Fibroblast of pulmonary artery (primary cell): ENCODE measurements at regions not wholly inside any gene's neighbourhood (a gene's known extent, or its start where the extent isn't known, plus 50 kb on each side); places are given as distances from the start of the nearest gene placed in this dataset.

Source experiments
- DNase-seq: peaks from one replicate; pipeline ENCODE4 v3.0.0-alpha.2; 2010; ENCODE audit warnings: low read depth
- H3K4me3 ChIP-seq: replicated peaks from 2 replicates; pipeline ENCODE4 v1.5.1; 2011; ENCODE audit warnings: low read depth, mild to moderate bottlenecking, control low read depth, low read length, moderate library complexity
- TF ChIP-seq, protein P1 (sequence below): IDR thresholded peaks from 2 replicates; pipeline ENCODE4 v1.5.1; 2011; ENCODE audit warnings: mild to moderate bottlenecking, control low read depth, low read length, inconsistent platforms; ENCODE audit errors: missing control alignments

DNA sequence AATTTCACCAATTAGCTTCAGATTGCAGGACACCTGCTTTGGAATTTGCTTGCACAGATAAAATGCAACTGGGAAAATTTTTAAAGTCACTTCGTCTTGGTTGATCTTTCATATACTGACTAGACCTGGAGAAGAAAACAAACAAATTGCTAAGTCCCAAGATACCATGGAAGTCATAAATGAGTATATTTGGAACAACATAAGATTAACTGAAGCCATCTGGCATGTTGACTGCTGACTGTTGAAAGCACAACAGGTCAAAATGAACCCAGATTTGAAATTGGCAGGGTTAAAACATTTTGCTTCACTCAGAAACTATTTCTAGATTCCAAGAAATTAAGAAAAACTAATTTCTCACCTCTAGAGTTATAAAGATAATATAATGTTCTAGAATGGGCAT, 470.7 kb downstream of the LPIN1 start:
- H3K4me3 ChIP-seq, result no peak overlapping the region
- no peak for DNase-seq
- TF ChIP-seq, protein P1, sequence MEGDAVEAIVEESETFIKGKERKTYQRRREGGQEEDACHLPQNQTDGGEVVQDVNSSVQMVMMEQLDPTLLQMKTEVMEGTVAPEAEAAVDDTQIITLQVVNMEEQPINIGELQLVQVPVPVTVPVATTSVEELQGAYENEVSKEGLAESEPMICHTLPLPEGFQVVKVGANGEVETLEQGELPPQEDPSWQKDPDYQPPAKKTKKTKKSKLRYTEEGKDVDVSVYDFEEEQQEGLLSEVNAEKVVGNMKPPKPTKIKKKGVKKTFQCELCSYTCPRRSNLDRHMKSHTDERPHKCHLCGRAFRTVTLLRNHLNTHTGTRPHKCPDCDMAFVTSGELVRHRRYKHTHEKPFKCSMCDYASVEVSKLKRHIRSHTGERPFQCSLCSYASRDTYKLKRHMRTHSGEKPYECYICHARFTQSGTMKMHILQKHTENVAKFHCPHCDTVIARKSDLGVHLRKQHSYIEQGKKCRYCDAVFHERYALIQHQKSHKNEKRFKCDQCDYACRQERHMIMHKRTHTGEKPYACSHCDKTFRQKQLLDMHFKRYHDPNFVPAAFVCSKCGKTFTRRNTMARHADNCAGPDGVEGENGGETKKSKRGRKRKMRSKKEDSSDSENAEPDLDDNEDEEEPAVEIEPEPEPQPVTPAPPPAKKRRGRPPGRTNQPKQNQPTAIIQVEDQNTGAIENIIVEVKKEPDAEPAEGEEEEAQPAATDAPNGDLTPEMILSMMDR, result no peak

DNA sequence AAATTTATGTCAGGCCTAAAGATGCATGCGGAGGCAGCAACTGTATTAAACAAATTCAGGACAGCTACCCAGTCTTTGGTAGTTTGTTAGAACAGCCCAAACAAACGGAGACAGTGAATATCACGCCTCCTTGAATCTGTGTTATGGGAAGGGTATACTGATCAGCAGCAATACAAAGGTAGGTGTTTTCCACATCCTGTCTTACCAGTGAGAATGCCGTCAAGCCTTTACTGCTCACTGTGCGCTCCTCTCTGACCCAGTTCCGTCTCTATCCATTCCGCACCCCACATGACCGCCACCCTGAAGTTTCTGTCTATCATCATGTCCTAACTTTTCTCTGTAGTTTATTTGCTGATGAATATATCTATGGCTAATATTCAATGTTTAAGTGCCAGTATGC, 473.3 kb downstream of the LPIN1 start:
- DNase-seq, result no peak
- TF ChIP-seq, protein P1, result no peak
- no peak overlapping the region for H3K4me3 ChIP-seq

DNA sequence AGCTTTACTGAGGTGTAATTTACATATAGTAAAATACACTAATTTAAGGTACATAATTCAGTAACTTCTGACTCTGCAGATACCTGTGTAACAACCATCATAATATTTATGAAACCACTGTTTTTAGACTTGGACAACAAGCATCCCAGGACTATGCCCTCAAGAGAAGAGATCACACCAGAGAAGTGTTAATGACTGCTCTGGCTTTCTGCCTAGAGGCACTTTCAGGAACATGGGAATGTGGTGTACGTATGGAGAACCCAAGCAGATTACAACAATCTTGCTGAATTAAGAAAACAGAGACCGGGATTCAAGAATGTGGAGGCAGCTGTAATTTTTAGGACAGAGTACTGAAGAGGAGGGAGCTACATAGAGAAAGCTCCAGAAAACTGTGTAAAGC, 475.2 kb downstream of the LPIN1 start:
- TF ChIP-seq, protein P1, result no peak
- DNase-seq, result no peak
- no peak overlapping the region for H3K4me3 ChIP-seq

DNA sequence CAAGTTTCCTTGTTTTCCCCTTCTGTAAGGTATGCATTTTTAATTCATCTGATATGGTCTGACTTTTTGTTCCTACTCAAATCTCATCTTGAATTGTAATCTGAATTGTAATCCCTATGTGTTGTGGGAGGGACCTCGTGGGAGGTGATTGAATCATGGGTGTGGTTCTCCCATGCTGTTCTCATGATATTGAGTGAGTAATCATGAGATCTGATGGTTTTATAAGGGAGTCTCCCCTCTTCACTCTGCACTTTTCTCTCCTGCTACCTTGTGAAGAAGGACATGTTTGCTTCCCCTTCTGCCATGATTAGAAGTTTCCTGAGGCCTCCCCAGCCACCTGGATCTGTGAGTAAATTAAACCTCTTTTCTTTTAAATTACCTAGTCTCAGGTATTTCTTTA, 476.1 kb downstream of the LPIN1 start:
- DNase-seq, result no peak
- H3K4me3 ChIP-seq, result no peak overlapping the region
- TF ChIP-seq, protein P1, result no peak

DNA sequence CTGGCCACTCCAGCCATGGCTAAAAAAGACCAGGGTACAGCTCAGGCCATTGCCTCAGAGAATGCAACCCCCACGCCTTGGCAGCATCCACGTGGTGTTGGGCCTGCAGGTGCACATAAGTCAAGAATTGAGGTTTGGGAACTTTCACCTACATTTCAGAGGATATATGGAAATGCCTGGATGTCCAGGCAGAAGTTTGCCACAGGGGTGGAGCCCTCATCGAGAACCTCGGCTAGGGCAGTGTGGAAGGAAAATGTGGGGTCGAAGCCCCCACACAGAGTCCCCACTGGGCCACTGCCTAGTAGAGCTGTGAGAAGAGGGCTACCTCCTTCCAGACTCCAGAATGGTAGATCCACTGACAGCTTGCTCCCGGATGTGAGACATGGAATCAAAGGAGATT, 477.3 kb downstream of the LPIN1 start:
- TF ChIP-seq, protein P1, result no peak
- no peak for DNase-seq
- H3K4me3 ChIP-seq, result no peak overlapping the region

DNA sequence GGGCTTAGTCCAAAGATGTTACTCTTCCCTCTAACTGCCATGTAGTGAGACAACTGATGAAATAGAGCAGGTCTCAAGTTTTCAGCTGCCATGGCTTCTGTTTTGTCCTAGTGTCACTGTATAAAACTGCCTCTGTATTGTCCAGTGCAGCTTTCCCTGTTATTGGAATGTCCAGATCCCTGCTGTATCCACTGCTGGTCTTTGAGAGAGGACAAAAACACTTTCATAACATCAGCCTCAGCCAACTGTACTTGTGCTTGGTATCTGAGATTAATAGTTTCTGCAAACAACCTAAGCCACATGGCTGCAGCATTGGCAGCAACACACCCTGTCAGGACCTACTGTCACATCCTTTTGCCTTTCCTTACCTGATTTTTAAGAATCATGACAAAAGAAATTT, 480.2 kb downstream of the LPIN1 start:
- no peak overlapping the region for H3K4me3 ChIP-seq
- no peak for DNase-seq
- TF ChIP-seq, protein P1, result no peak

DNA sequence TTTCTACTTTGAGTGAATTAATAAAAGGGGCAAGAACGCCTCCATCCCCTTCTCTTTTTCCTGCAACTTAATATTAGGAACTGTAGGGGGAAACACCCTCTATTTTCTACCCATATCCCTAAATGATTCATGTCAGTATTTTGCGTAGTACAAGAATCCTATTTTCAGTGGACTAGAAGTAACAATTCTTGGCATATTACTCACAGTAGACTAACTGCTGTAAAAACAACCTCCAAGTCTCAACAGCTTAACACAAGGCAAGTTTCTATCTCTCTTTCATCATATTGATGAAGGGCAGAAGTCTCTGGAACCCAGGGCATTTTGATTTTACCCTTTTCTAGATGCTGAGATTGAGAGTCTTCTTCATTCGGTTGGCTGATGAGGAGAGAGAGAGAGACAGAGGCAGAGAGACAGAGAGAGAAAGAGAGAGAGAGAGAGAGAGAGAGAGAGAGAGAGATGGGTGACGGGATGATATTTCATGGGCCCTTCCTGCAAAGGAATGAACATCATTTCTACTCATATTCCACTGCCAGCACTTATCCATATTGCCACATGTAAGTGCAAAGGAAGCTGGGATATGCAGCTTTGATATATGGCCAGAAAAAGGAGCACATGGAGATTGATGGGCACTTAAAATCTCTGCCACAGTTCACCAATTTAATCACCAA, 481.6 kb downstream of the LPIN1 start:
- peak; percentile 52 for DNase-seq
- TF ChIP-seq, protein P1, result no peak
- no peak overlapping the region for H3K4me3 ChIP-seq
